ENCODE measurements at regions not wholly inside any gene's neighbourhood (a gene's known extent, or its start where the extent isn't known, plus 50 kb on each side); places are given as distances from the start of the nearest gene placed in this dataset.

DNA sequence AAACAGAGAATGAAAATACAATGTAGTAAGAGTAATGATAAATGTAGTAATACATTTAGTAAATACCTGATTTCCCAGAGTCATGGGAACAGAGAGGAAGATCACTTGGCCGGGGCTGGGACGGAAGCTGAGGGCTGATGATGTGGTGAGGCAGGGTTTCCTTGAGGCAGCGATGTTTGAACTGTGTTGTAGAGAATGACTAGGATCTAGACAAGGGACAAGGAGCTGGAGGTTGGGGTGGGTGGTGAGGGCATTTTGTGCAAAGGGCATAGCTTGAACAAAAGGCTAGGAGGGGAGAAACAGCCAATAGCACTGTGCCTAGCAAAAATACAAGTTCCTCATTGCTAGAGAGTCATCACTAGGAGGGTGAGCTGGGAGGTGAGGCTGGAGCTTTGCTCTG lies 64.3 kb upstream of the RAPGEF2 start:
- DNase-seq = no peak
- Histone ChIP-seq H3K4me1 (ENCODE audit: control insufficient read depth in 1 of 2, insufficient read depth in 2 of 2, low read depth in 1 of 2, low read length in 1 of 2) (peaks cover 0 to 7% of the 10 kb centered on the region in 2 experiments; a peak in 3 of 4 replicates), H3F3A (replicated peaks; ENCODE audit: insufficient read depth) (no peaks in the 10 kb centered on the region), H3K27me3 (ENCODE audit: insufficient read depth) (no peaks in the 10 kb centered on the region; the same call in 1 of the 2 replicates), H3K36me3 (replicated peaks in 1 of 2; ENCODE audit: control insufficient read depth in 1 of 2, insufficient read depth in 2 of 2, low read length in 1 of 2) (no peaks in the 10 kb centered on the region), H3K79me2 (ENCODE audit: insufficient read depth) (no peaks in the 10 kb centered on the region), H3K4me2 (no peak overlapping the region), H3K4me3 (ENCODE audit: low read depth in 2 of 2, low read length in 1 of 2) (no peak overlapping the region), H3K9me2 (no peaks in the 10 kb centered on the region), H4K20me1 (ENCODE audit: insufficient read depth) (no peaks in the 10 kb centered on the region), H3K27ac (ENCODE audit: low read depth in 2 of 2, low read length in 1 of 2) (no peak overlapping the region), H3K9me3 (no peaks in the 10 kb centered on the region), H2AFZ (ENCODE audit: low read depth) (no peak overlapping the region), H3K9ac (no peak overlapping the region)
- WGBS (ENCODE audit: low lambda C conversion rate) = 96% methylated on average over 3 of the region's 3 CpGs
- POLR2A ChIA-PET = no interaction called here
- CTCF ChIA-PET = interaction anchor here (1.4 kb wide), 1 partner anchor 12 kb away, joined by 3 read pairs; no protein-coding TSS in a partner anchor
- TF ChIP-seq SMC3 (IDR thresholded peaks at IDR 0.05; ENCODE audit: low read depth, low read length) = no peak
- no peak for TF ChIP-seq USF2 (IDR thresholded peaks at IDR 0.05; ENCODE audit: borderline replicate concordance, low read depth, low read length)
- TF ChIP-seq RFX5 (IDR thresholded peaks at IDR 0.05; ENCODE audit: low read length) = no peak
- no peak for TF ChIP-seq GABPA (IDR thresholded peaks at IDR 0.05; ENCODE audit: low read depth)
- no peak for TF ChIP-seq RXRA (IDR thresholded peaks at IDR 0.05; ENCODE audit: borderline replicate concordance, low read depth)
- TF ChIP-seq REST (IDR thresholded peaks at IDR 0.05; ENCODE audit: low read depth, low read length) = no peak
- TF ChIP-seq TCF12 (IDR thresholded peaks at IDR 0.05) = no peak
- no peak for TF ChIP-seq FOXJ3 (CRISPR knock-in tag; IDR thresholded peaks at IDR 0.05)
- no peak for TF ChIP-seq SIN3A (IDR thresholded peaks at IDR 0.05; ENCODE audit: borderline replicate concordance, low read depth, low read length)
- TF ChIP-seq EZH2phosphoT487 (IDR thresholded peaks at IDR 0.05; ENCODE audit: borderline replicate concordance, low read depth) = no peak
- TF ChIP-seq FOXM1 (IDR thresholded peaks at IDR 0.05; ENCODE audit: low read depth) = no peak
- no peak for TF ChIP-seq MEF2A (IDR thresholded peaks at IDR 0.05; ENCODE audit: borderline replicate concordance, low read depth)
- TF ChIP-seq MAX (IDR thresholded peaks at IDR 0.05; ENCODE audit: low read depth) = no peak
- TF ChIP-seq RCOR1 (IDR thresholded peaks at IDR 0.05; ENCODE audit: low read length) = no peak

Measured in SK-N-SH (cell line).